ENCODE measurements at regions not wholly inside any gene's neighbourhood (a gene's known extent, or its start where the extent isn't known, plus 50 kb on each side); places are given as distances from the start of the nearest gene placed in this dataset.

- no peak overlapping the region for H3K27ac Mint-ChIP-seq
- no peak overlapping the region for H2AK5ac ChIP-seq (ENCODE audit: insufficient read length, low read length)
- no peak overlapping the region for H4K8ac ChIP-seq (replicated peaks; ENCODE audit: insufficient read length, low read depth, low read length)
- H3K18ac ChIP-seq (ENCODE audit: insufficient read length, low read depth, low read length), result no peak overlapping the region
- H3K4me1 ChIP-seq (ENCODE audit: insufficient read depth, low read length), result no peaks in the 10 kb centered on the region; the same call in 1 of the 2 replicates
- peaks cover 1% of the 10 kb centered on the region; the same call in 1 of the 2 replicates for H3K27me3 Mint-ChIP-seq (ENCODE audit: low read depth)
- H3K9ac ChIP-seq (ENCODE audit: extremely low read depth, insufficient read length, low read length), result no peak overlapping the region
- no peak overlapping the region for H3K4me3 Mint-ChIP-seq
- H3K27ac ChIP-seq (ENCODE audit: insufficient read length, low read depth, low read length), result no peak overlapping the region
- TF ChIP-seq, protein P1, sequence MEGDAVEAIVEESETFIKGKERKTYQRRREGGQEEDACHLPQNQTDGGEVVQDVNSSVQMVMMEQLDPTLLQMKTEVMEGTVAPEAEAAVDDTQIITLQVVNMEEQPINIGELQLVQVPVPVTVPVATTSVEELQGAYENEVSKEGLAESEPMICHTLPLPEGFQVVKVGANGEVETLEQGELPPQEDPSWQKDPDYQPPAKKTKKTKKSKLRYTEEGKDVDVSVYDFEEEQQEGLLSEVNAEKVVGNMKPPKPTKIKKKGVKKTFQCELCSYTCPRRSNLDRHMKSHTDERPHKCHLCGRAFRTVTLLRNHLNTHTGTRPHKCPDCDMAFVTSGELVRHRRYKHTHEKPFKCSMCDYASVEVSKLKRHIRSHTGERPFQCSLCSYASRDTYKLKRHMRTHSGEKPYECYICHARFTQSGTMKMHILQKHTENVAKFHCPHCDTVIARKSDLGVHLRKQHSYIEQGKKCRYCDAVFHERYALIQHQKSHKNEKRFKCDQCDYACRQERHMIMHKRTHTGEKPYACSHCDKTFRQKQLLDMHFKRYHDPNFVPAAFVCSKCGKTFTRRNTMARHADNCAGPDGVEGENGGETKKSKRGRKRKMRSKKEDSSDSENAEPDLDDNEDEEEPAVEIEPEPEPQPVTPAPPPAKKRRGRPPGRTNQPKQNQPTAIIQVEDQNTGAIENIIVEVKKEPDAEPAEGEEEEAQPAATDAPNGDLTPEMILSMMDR (conservative IDR thresholded peaks at IDR 0.05), result no peak
- no peak overlapping the region for H2AFZ ChIP-seq (ENCODE audit: low read length)
- H3K9me3 ChIP-seq (ENCODE audit: control insufficient read depth, low read depth, low read length), result no peaks in the 10 kb centered on the region
- no peak overlapping the region for H3K14ac ChIP-seq (ENCODE audit: insufficient read depth, low read length)
- H3K9me3 Mint-ChIP-seq, result peaks cover 0 to 3% of the 10 kb centered on the region in 2 experiments; a peak in 2 of 5 replicates
- no peaks in the 10 kb centered on the region; a peak in 2 of 7 replicates for H3K36me3 Mint-ChIP-seq (ENCODE audit: insufficient read depth in 1 of 3, low read depth in 3 of 3)
- no peak overlapping the region for H3K23ac ChIP-seq (ENCODE audit: insufficient read length, low read depth, low read length)
- H2BK15ac ChIP-seq (ENCODE audit: low read depth, low read length), result no peak overlapping the region
- no peaks in the 10 kb centered on the region for H3K79me2 ChIP-seq (ENCODE audit: insufficient read depth, low read length)
- H3K4me2 ChIP-seq (ENCODE audit: insufficient read depth, insufficient read length, low read length), result no peak overlapping the region
- WGBS (ENCODE audit: extremely low coverage, insufficient read length, low lambda C conversion rate), result no CpG with 5 or more reads among the region's 5 CpGs
- H2BK12ac ChIP-seq (ENCODE audit: insufficient read length, low read depth, low read length), result no peak overlapping the region
- H3K4ac ChIP-seq (ENCODE audit: low read depth, low read length), result no peak overlapping the region
- DNase-seq, result no peak
- H3K23me2 ChIP-seq (ENCODE audit: insufficient read length, low read depth, low read length, poor library complexity, severe bottlenecking), result no peaks in the 10 kb centered on the region
- no peaks in the 10 kb centered on the region for H3K79me1 ChIP-seq (ENCODE audit: insufficient read depth, low read depth, low read length, poor library complexity, severe bottlenecking)
- H3T11ph ChIP-seq (ENCODE audit: low read length), result no peak overlapping the region
- no peaks in the 10 kb centered on the region for H4K20me1 ChIP-seq (ENCODE audit: control insufficient read depth, insufficient read depth, insufficient read length)
- H4K91ac ChIP-seq (ENCODE audit: insufficient read length, low read depth, low read length), result no peak overlapping the region
- H2BK5ac ChIP-seq (ENCODE audit: insufficient read length, low read length), result no peak overlapping the region
- H2BK20ac ChIP-seq (ENCODE audit: low read depth, low read length, poor library complexity, severe bottlenecking), result no peak overlapping the region
- no peak overlapping the region for H4K5ac ChIP-seq (ENCODE audit: insufficient read length, low read depth, low read length)
- no peak overlapping the region for H3K56ac ChIP-seq (ENCODE audit: insufficient read length, low read depth, low read length)
- H2BK120ac ChIP-seq (ENCODE audit: low read depth, low read length, poor library complexity, severe bottlenecking), result no peak overlapping the region
- no peaks in the 10 kb centered on the region for H3K27me3 ChIP-seq (ENCODE audit: insufficient read depth, low read length)
- peaks cover 24 to 31% of the 10 kb centered on the region in 2 experiments for H3K4me1 Mint-ChIP-seq
Measured at GRCh38 chr2:220040346-220040745, 412.9 kb downstream of the SLC4A3 start.
